Activated CD4-positive, alpha-beta T cell treated with anti-CD3 and anti-CD28 coated beads for 36 hours (primary cell): ENCODE measurements at regions not wholly inside any gene's neighbourhood (a gene's known extent, or its start where the extent isn't known, plus 50 kb on each side); places are given as distances from the start of the nearest gene placed in this dataset.

ENCODE experiments used
- ATAC-seq: fragments of 200-7000 bp; cut with Tn5 transposase; one replicate; pipeline ENCODE4 v1.10.0; 2021; ENCODE audit warnings: mild to moderate bottlenecking, moderate library complexity
- CTCF ChIA-PET: fragments of 350-600 bp; sonication (Branson Sonifier 250); formaldehyde crosslinking; loops from one replicate; lab custom pipeline; 2021; ENCODE audit warnings: antibody characterized with exemption; lab: Charles Lee
- POLR2A ChIA-PET: fragments of 350-600 bp; sonication (Branson Sonifier 250); formaldehyde crosslinking; loops from one replicate; lab custom pipeline; 2021; ENCODE audit warnings: antibody characterized with exemption, inconsistent platforms; lab: Charles Lee
- DNase-seq: peaks from one replicate; pipeline ENCODE4 v3.0.0-alpha.2; 2020
- H3K27ac Mint-ChIP-seq: one replicate; pipeline ENCODE4 v1.8.0; 2021; ENCODE audit warnings: mixed read lengths
- H3K27me3 Mint-ChIP-seq: one replicate; pipeline ENCODE4 v1.8.0; 2021; ENCODE audit warnings: mixed read lengths
- H3K36me3 Mint-ChIP-seq: one replicate; pipeline ENCODE4 v1.8.0; 2021; ENCODE audit warnings: low read depth, mixed read lengths
- H3K4me1 Mint-ChIP-seq: one replicate; pipeline ENCODE4 v1.8.0; 2021; ENCODE audit warnings: mixed read lengths
- H3K4me3 Mint-ChIP-seq: one replicate; pipeline ENCODE4 v1.8.0; 2021; ENCODE audit warnings: mild to moderate bottlenecking, moderate library complexity, mixed read lengths
- H3K9me3 Mint-ChIP-seq: one replicate; pipeline ENCODE4 v1.8.0; 2021; ENCODE audit warnings: low read depth, mixed read lengths
- intact Hi-C, 2 experiments: fragments of 100-400 bp; cut with DNase I in 1 of 2; cut with micrococcal nuclease in 1 of 2; formaldehyde crosslinking; loops; one replicate each; pipeline versions ENCODE4 v1.14.2 to v1.15.1; 2022 to 2024; cut with DNase I, micrococcal nuclease

DNA sequence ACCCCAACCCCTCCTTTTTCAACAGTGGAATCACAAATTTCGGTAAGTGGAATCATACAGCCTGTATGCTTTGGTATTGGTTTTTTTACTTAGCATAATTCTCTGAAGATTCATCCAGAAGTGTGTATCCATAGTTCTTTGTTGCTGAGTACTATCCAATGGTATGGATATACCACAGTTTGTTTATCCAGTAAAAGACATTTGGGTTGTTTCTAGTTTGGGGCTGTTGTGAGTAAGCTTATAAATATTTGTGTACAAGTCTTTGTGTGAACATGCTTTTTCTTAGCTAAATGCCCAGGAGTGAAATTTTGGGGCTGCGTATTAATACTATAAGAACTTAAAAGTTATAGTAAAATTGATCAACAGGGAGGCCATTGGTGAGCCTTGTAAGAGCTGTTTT is 57.5 kb upstream of the GC start:
- H3K27ac Mint-ChIP-seq = no peak overlapping the region
- ChIA-PET CTCF (interaction anchor here (0.6 kb wide), 1 partner anchor 62 kb away, joined by 3 read pairs; no protein-coding TSS in a partner anchor), POLR2A (no interaction called here)
- no peaks in the 10 kb centered on the region for H3K9me3 Mint-ChIP-seq
- no peaks in the 10 kb centered on the region for H3K27me3 Mint-ChIP-seq
- ATAC-seq (no peak), DNase-seq (no peak)
- no peaks in the 10 kb centered on the region for H3K4me1 Mint-ChIP-seq
- intact Hi-C loops = no loop called here
- no peak overlapping the region for H3K4me3 Mint-ChIP-seq
- H3K36me3 Mint-ChIP-seq = no peaks in the 10 kb centered on the region

DNA sequence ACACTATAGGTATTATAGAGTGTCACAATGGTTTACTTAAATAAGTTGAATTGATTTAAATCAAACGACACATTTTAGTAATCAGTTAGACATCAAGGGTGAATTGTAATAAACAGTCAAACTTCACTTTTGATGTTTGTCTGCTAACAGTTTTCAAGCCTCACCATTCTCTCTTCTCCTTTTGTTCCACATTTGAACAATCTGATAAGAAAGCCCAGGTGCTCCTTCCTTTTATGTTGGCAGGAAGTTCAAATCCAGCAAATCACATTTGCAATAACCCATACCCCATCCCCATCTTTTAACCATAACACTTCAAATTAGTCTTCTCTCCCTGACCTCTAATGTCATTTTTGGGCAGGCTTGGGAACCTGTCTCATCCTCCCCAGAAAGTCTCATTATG is 63.4 kb upstream of the GC start:
- POLR2A ChIA-PET = no interaction called here
- ATAC-seq (no peak), DNase-seq (no peak)
- H3K4me1 Mint-ChIP-seq = no peaks in the 10 kb centered on the region
- no peaks in the 10 kb centered on the region for H3K9me3 Mint-ChIP-seq
- no peaks in the 10 kb centered on the region for H3K36me3 Mint-ChIP-seq
- H3K27ac Mint-ChIP-seq = no peak overlapping the region
- CTCF ChIA-PET = no interaction called here
- H3K27me3 Mint-ChIP-seq = no peaks in the 10 kb centered on the region
- intact Hi-C loops = no loop called here
- no peak overlapping the region for H3K4me3 Mint-ChIP-seq

DNA sequence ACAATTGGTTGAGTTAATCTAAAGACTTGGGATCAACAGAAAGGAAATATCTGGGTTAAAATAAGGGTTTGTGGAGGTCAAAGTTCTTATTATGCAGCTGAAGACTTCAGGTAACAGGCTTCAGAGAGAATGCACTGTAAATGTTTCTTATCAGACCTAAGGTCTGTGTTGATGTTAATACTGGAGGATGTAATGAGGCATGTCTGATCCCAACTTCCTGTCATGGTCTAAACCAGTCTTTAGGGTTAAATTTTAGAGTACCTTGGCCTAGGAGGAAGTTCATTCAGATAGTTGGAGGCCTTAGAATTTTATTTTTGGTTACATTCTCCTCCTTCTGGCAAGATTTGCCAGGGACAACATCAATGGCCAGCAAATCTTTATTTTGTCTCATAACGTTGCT is 72.1 kb upstream of the GC start:
- no peak for DNase-seq
- POLR2A ChIA-PET = no interaction called here
- no peaks in the 10 kb centered on the region for H3K27me3 Mint-ChIP-seq
- peaks cover 3% of the 10 kb centered on the region for H3K9me3 Mint-ChIP-seq
- no peaks in the 10 kb centered on the region for H3K36me3 Mint-ChIP-seq
- H3K27ac Mint-ChIP-seq = no peak overlapping the region
- CTCF ChIA-PET = no interaction called here
- no peak for ATAC-seq
- no peak overlapping the region for H3K4me3 Mint-ChIP-seq
- intact Hi-C loops = no loop called here
- no peaks in the 10 kb centered on the region for H3K4me1 Mint-ChIP-seq

GRCh38 chr4:71857713-71858451 is 74.0 kb upstream of the GC start:
- Mint-ChIP-seq H3K4me3 (no peak overlapping the region), H3K27me3 (no peaks in the 10 kb centered on the region), H3K9me3 (peaks cover 3% of the 10 kb centered on the region), H3K4me1 (no peaks in the 10 kb centered on the region), H3K27ac (no peak overlapping the region), H3K36me3 (no peaks in the 10 kb centered on the region)
- DNase-seq = no peak
- intact Hi-C loops = no loop called here
- ATAC-seq = no peak
- ChIA-PET POLR2A (no interaction called here), CTCF (interaction anchor here (0.7 kb wide), 1 partner anchor 17 kb away, joined by 4 read pairs; no protein-coding TSS in a partner anchor)

- ChIA-PET CTCF (no interaction called here), POLR2A (no interaction called here)
- H3K9me3 Mint-ChIP-seq = peaks cover 8% of the 10 kb centered on the region
- H3K36me3 Mint-ChIP-seq = no peaks in the 10 kb centered on the region
- H3K27me3 Mint-ChIP-seq = no peaks in the 10 kb centered on the region
- H3K4me1 Mint-ChIP-seq = no peaks in the 10 kb centered on the region
- intact Hi-C loops = no loop called here
- H3K4me3 Mint-ChIP-seq = no peak overlapping the region
- no peak overlapping the region for H3K27ac Mint-ChIP-seq
- DNase-seq (no peak), ATAC-seq (no peak)
Observed at GRCh38 chr4:71860643-71861042, 76.8 kb upstream of the GC start.

- ATAC-seq (no peak), DNase-seq (no peak)
- Mint-ChIP-seq H3K4me3 (no peak overlapping the region), H3K4me1 (no peaks in the 10 kb centered on the region), H3K9me3 (peaks cover 8% of the 10 kb centered on the region), H3K27ac (no peak overlapping the region), H3K27me3 (no peaks in the 10 kb centered on the region), H3K36me3 (no peaks in the 10 kb centered on the region)
- ChIA-PET CTCF (no interaction called here), POLR2A (no interaction called here)
- intact Hi-C loops = no loop called here
Observed at GRCh38 chr4:71862315-71862714, 78.4 kb upstream of the GC start.

DNA sequence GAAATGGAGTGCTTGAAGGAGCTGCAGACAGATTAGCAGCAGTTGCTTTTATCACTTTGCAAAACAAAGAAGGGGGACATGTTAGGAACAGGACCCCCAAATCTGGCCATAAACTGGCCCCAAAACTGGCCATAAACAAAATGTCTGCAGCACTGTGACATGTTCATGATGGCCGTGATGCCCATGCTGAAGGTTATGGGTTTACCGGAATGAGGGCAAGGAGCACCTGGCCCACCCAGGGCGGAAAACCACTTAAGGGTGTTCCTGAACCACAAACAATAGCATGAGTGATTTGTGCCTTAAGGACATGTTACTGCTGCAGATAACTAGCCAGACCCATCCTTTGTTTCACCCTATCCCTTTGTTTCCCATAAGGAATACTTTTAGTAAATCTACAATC is 79.6 kb upstream of the GC start:
- DNase-seq (no peak), ATAC-seq (no peak)
- Mint-ChIP-seq H3K36me3 (no peaks in the 10 kb centered on the region), H3K27ac (no peak overlapping the region), H3K27me3 (no peaks in the 10 kb centered on the region), H3K4me1 (no peaks in the 10 kb centered on the region), H3K9me3 (peaks cover 8% of the 10 kb centered on the region), H3K4me3 (no peak overlapping the region)
- POLR2A ChIA-PET = no interaction called here
- CTCF ChIA-PET = no interaction called here
- intact Hi-C loops = no loop called here

DNA sequence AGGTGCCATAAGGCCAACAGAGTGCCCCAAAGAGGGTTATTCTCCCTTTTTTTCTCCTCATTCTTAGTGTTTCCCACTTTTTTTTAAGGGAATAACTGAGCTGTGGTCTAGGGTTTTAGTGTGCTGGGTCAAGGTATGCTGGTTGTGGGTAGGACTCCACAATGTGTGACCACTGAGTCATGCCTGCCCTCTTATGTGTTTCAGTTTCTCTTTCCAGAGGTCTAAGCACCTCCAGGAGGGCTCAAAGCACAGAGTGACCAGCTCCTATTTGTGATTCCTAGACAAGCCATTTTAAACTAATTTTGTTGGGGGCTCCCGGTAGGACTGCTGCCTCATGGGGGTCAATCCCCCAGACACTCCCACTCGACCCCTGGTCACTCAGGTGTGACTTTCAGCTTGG is 80.5 kb upstream of the GC start:
- POLR2A ChIA-PET = no interaction called here
- no peaks in the 10 kb centered on the region for H3K27me3 Mint-ChIP-seq
- no peaks in the 10 kb centered on the region for H3K4me1 Mint-ChIP-seq
- no peak overlapping the region for H3K4me3 Mint-ChIP-seq
- no peaks in the 10 kb centered on the region for H3K36me3 Mint-ChIP-seq
- no peak for DNase-seq
- no peak overlapping the region for H3K27ac Mint-ChIP-seq
- ATAC-seq = no peak
- intact Hi-C loops = no loop called here
- CTCF ChIA-PET = no interaction called here
- H3K9me3 Mint-ChIP-seq = peaks cover 8% of the 10 kb centered on the region

- no peaks in the 10 kb centered on the region for H3K36me3 Mint-ChIP-seq
- no peak overlapping the region for H3K4me3 Mint-ChIP-seq
- ATAC-seq (no peak), DNase-seq (no peak)
- intact Hi-C loops = no loop called here
- no peaks in the 10 kb centered on the region for H3K27me3 Mint-ChIP-seq
- H3K9me3 Mint-ChIP-seq = peaks cover 5% of the 10 kb centered on the region
- no peak overlapping the region for H3K27ac Mint-ChIP-seq
- H3K4me1 Mint-ChIP-seq = no peaks in the 10 kb centered on the region
- CTCF ChIA-PET = no interaction called here
- POLR2A ChIA-PET = no interaction called here
Observed at GRCh38 chr4:71866212-71866885, 82.5 kb upstream of the GC start.

DNA sequence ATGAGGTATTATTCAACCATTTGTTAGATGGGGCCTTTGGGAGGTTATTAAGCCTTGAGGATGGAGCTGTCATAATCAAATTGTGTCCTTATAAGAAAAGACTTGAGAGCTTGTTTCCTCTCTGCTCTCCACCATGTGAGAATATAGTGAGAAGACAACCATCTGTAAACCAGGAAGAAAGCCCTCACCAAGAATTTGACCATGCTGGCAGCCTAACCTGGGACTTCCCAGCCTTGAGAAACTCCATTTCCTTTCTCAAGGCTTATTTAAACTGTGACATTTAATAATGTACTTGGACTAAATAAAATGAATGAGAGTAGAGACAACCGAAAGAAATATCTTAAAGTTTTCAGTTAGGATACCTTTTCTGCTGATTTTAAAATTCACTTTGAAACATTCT is 83.7 kb upstream of the GC start:
- DNase-seq = no peak
- Mint-ChIP-seq H3K9me3 (peaks cover 5% of the 10 kb centered on the region), H3K4me3 (no peak overlapping the region), H3K36me3 (no peaks in the 10 kb centered on the region), H3K27ac (no peak overlapping the region), H3K4me1 (no peaks in the 10 kb centered on the region), H3K27me3 (no peaks in the 10 kb centered on the region)
- ATAC-seq = no peak
- ChIA-PET POLR2A (no interaction called here), CTCF (no interaction called here)
- intact Hi-C loops = no loop called here

GRCh38 chr4:71870456-71870855 is 86.6 kb upstream of the GC start:
- Mint-ChIP-seq H3K9me3 (no peaks in the 10 kb centered on the region), H3K27me3 (no peaks in the 10 kb centered on the region), H3K4me3 (no peak overlapping the region), H3K27ac (no peak overlapping the region), H3K4me1 (no peaks in the 10 kb centered on the region), H3K36me3 (no peaks in the 10 kb centered on the region)
- ChIA-PET CTCF (no interaction called here), POLR2A (no interaction called here)
- intact Hi-C loops = no loop called here
- DNase-seq (no peak), ATAC-seq (no peak)

GRCh38 chr4:71872221-71872620 is 88.3 kb upstream of the GC start:
- no peak overlapping the region for H3K27ac Mint-ChIP-seq
- no peaks in the 10 kb centered on the region for H3K4me1 Mint-ChIP-seq
- no peak for ATAC-seq

More at GRCh38 chr4:71872221-71872620, 88.3 kb upstream of the GC start:
- Mint-ChIP-seq H3K4me3 (no peak overlapping the region), H3K36me3 (no peaks in the 10 kb centered on the region), H3K27me3 (no peaks in the 10 kb centered on the region), H3K9me3 (no peaks in the 10 kb centered on the region)
- DNase-seq = no peak
- ChIA-PET CTCF (no interaction called here), POLR2A (no interaction called here)
- intact Hi-C loops = no loop called here
